ENCODE measurements at regions not wholly inside any gene's neighbourhood (a gene's known extent, or its start where the extent isn't known, plus 50 kb on each side); places are given as distances from the start of the nearest gene placed in this dataset.
A peak's percentile ranks its signal among the peaks of the same experiment; 100 is the strongest.

DNA sequence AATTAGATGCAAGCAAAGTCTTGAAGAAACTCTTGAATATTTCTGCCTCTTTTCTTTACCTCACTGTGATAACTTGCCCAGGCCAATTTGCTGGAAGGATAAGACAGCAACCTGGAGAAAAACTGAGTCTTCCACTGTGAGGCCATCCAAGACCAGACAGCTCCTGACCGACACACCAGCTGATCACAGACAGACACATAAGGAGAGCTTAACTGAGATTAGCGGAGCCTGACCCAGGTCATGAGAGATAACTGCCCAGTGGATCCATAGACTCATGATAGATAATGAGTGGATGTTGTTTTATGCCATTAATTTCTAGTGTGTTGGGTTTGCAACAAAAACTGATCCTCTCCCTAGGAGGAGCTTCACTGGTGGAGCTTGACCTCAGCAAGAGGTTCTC is 64.4 kb upstream of the NOX3 start:
- Histone ChIP-seq H3K4me1 (ENCODE audit: control insufficient read depth, insufficient read depth, low read length) (no peaks in the 10 kb centered on the region), H3K36me3 (ENCODE audit: control insufficient read depth, insufficient read depth, low read length) (no peaks in the 10 kb centered on the region), H3K27me3 (ENCODE audit: control insufficient read depth, insufficient read depth, low read length) (no peaks in the 10 kb centered on the region), H3K27ac (ENCODE audit: low read depth, low read length) (no peak overlapping the region), H3K4me3 (ENCODE audit: low read length) (no peak overlapping the region), H3K9ac (ENCODE audit: low read length) (no peak overlapping the region)

DNA sequence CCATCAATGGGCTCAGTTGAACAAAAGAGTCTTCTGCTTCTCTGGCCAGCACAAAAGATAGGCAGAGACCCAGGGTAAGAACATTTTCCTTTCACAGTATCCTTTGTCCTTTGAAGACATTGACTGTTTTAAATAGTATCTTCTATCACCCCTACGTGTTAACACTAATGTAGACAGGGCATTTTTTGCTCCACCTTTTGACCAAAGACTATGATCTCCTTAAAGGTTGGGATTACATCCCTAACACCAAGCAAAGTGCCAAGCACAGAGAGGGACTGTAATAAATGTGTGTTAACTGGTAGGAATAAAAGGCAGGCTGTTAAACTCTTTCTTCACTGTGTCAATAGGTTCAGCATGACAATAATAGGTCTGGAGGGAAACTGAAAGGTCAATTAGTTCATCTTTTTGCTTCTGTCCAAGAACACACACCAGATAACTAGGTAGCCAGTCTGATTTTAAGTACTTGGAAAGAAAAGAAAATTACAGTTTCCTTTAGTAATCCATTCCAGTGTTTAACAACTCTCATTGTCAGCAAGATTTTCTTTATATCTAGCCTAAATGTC is 63.6 kb upstream of the NOX3 start:
- H3K27ac ChIP-seq (ENCODE audit: low read depth, low read length), result no peak overlapping the region
- no peaks in the 10 kb centered on the region for H3K27me3 ChIP-seq (ENCODE audit: control insufficient read depth, insufficient read depth, low read length)
- H3K9ac ChIP-seq (ENCODE audit: low read length), result no peak overlapping the region
- no peaks in the 10 kb centered on the region for H3K36me3 ChIP-seq (ENCODE audit: control insufficient read depth, insufficient read depth, low read length)
- no peak overlapping the region for H3K4me3 ChIP-seq (ENCODE audit: low read length)
- H3K4me1 ChIP-seq (ENCODE audit: control insufficient read depth, insufficient read depth, low read length), result no peaks in the 10 kb centered on the region

DNA sequence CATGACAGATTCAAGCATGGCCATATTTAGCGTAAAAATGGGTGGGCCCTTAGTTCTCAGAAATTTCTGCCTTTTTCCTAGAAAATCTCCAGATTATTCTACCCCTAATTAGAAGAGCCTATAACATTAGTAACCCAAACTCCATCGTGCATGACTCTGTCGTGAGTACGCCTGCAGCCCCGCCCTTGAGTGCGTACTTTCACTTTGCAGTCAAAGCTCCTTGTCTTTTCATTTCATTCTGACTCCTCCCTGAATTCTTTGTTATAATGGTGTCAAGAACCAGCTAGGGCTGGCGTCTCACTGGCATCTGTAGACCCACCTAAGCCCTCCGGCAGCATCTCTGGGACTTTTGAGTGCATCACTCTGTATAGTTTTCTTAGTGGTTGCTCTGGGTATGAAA is 61.7 kb upstream of the NOX3 start:
- no peaks in the 10 kb centered on the region for H3K27me3 ChIP-seq (ENCODE audit: control insufficient read depth, insufficient read depth, low read length)
- H3K9ac ChIP-seq (ENCODE audit: low read length), result no peak overlapping the region
- H3K4me3 ChIP-seq (ENCODE audit: low read length), result peak overlapping the region; percentile 13

DNA sequence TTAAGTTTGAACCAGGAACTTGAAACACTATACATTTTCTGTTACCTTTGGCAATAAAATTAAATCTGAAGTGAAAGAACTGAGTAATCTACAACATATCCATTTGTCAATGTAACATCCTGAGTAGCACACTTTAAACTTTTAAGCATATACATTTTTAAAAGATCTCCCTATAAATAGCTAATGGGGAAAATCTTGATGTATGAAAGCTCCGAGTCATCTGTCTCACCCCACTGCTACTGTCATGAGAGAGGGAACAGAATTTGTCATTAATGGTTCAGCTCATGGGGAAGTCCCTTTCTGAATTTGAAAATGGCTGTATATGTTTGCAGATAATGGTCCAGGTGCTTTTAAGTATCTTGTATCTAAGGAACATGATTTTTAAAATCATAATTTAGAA is 55.2 kb upstream of the NOX3 start:
- no peak overlapping the region for H3K9ac ChIP-seq (ENCODE audit: low read length)
- H3K4me1 ChIP-seq (ENCODE audit: control insufficient read depth, insufficient read depth, low read length), result no peaks in the 10 kb centered on the region
- no peaks in the 10 kb centered on the region for H3K27me3 ChIP-seq (ENCODE audit: control insufficient read depth, insufficient read depth, low read length)
- H3K4me3 ChIP-seq (ENCODE audit: low read length), result no peak overlapping the region
- no peaks in the 10 kb centered on the region for H3K36me3 ChIP-seq (ENCODE audit: control insufficient read depth, insufficient read depth, low read length)
- H3K27ac ChIP-seq (ENCODE audit: low read depth, low read length), result no peak overlapping the region

More for the DNA sequence above, 61.7 kb upstream of the NOX3 start:
- Histone ChIP-seq H3K4me1 (ENCODE audit: control insufficient read depth, insufficient read depth, low read length) (no peaks in the 10 kb centered on the region), H3K27ac (ENCODE audit: low read depth, low read length) (no peak overlapping the region), H3K36me3 (ENCODE audit: control insufficient read depth, insufficient read depth, low read length) (no peaks in the 10 kb centered on the region)

DNA sequence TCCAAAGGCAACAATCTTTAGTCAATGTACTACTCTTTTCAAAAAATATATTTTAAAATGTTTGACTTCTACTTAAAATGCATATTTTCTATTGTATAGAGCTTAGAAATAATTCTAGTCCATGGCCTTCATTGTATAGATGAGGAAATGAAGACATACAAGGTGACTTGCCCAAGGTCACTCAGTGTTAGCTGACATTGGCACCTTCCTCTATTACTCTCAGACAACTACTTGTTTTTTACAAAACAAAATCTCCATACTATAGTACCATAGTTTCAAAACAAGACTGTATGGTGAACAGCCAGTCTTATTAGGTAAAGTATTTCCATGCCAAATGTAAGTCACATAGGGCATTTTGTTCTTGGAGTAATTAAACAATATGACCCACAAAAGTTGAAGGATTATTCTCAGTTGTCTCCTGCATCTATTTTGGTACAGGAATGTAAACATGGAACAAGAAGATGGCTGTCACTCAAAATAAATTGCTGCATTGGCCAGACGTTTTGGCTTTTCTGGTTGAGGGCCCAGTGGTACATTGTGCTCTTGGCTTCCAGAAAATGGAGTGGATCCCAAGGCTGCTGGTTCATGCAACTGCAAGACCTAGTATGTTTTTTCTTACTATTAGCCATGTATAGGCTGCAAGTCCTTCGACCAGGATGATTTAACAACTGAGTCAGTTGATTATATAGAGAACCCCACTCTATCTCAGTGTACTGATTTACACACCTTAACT is 54.3 kb upstream of the NOX3 start:
- Histone ChIP-seq H3K36me3 (ENCODE audit: control insufficient read depth, insufficient read depth, low read length) (no peaks in the 10 kb centered on the region), H3K27me3 (ENCODE audit: control insufficient read depth, insufficient read depth, low read length) (no peaks in the 10 kb centered on the region), H3K9ac (ENCODE audit: low read length) (no peak overlapping the region), H3K27ac (ENCODE audit: low read depth, low read length) (no peak overlapping the region), H3K4me1 (ENCODE audit: control insufficient read depth, insufficient read depth, low read length) (no peaks in the 10 kb centered on the region), H3K4me3 (ENCODE audit: low read length) (no peak overlapping the region)

DNA sequence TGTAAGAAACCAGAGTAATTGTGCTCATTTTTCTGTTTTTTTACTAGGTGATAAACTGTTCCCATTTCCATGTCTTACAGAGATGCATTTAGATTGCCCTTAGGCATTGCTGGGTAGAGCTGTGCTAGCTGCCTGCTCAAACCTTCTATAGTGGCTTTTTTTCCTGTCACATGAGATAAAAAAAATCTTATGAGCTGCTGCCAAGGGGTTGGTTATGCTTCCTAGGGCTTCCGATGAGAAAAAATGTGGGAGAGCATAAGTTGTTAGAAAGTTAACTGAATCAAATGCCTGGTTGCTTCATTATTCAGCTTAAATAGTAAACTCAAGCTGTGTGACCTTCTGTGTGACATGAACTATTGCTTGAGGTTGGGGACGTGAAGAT is 50.0 kb upstream of the NOX3 start:
- H3K27me3 ChIP-seq (ENCODE audit: control insufficient read depth, insufficient read depth, low read length), result no peaks in the 10 kb centered on the region
- H3K9ac ChIP-seq (ENCODE audit: low read length), result no peak overlapping the region
- H3K36me3 ChIP-seq (ENCODE audit: control insufficient read depth, insufficient read depth, low read length), result no peaks in the 10 kb centered on the region
- no peak overlapping the region for H3K4me3 ChIP-seq (ENCODE audit: low read length)
- H3K4me1 ChIP-seq (ENCODE audit: control insufficient read depth, insufficient read depth, low read length), result no peaks in the 10 kb centered on the region
- no peak overlapping the region for H3K27ac ChIP-seq (ENCODE audit: low read depth, low read length)
